NCI-H2227 treated with DMSO at 0.1 percent for 48 hours (cell line): ENCODE measurements at regions not wholly inside any gene's neighbourhood (a gene's known extent, or its start where the extent isn't known, plus 50 kb on each side); places are given as distances from the start of the nearest gene placed in this dataset.
"Not testable (repeated sequence)": the region's sequence is repeated elsewhere in the genome, so short reads cannot be mapped to it uniquely, and the experiment has no call there.

Source experiments
- DNase-seq: peaks from one replicate; lab custom pipeline; 2025; lab: John Stamatoyannopoulos, UW

GRCh38 chr10:34058845-34059614 is 724.6 kb upstream of the NRP1 start:
- no peak for DNase-seq

DNA sequence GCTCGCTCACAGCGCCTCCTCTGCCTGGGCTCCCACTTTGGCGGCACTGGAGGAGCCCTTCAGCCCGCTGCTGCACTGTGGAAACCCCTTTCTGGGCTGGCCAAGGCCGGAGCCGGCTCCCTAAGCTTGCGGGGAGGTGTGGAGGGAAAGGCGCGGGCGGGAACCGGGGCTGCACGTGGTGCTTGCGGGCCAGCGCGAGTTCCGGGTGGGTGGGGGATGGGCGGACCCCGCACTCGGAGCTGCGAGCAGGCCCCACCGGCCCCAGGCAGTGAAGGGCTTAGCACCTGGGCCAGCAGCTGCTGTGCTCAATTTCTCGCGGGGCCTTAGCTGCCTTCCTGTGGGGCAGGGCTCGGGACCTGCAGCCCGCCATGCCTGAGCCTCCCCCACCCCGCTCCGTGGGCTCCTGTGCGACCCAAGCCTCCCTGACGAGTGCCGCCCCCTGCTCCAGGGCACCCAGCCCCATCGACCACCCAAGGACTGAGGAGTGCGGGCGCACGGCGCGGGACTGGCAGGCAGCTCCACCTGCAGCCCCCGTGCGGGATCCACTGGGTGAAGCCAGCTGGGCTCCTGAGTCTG is 721.0 kb upstream of the NRP1 start:
- DNase-seq: not testable (repeated sequence)

DNA sequence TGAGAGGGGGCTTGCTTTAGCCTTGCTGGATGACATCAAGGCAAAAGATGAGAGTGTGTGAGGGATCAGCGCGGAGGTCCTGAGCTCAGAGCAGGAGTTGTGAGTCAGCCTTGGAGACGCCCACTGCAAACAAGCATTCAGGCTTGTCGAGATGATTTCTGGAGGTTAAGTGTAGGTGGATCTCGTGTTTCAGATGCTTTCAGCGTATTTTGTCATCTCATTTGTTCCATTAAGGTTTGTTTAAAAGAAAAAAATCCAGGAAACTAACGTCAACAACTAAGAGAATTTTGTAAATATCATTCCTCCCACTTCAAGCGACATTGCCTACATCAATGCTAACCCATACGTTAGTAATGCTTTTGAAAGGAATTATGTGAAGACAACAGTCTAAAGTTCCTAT is 715.4 kb upstream of the NRP1 start:
- no peak for DNase-seq

DNA sequence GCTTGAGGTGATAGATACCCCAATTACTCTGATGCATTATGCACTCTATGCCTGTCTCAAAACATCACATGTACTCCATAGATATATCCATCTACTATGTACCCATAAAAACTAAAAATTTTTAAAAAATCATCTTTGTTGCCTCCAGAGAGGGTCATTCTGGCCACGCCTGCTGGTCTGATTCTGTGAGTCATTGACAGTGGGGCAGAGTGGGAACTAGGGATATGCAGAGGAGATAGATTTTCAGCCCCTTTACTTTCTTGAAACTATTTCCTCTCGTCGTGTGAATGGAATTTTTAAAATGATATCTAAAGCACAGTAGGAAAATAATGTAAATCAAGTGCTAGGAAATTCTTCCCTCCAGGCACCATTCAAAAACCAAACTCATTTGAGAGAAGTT is 715.0 kb upstream of the NRP1 start:
- DNase-seq: no peak

- no peak for DNase-seq
Measured at GRCh38 chr10:34047389-34047788, 712.9 kb upstream of the NRP1 start.

GRCh38 chr10:34046506-34047034 is 712.1 kb upstream of the NRP1 start:
- DNase-seq: no peak

DNA sequence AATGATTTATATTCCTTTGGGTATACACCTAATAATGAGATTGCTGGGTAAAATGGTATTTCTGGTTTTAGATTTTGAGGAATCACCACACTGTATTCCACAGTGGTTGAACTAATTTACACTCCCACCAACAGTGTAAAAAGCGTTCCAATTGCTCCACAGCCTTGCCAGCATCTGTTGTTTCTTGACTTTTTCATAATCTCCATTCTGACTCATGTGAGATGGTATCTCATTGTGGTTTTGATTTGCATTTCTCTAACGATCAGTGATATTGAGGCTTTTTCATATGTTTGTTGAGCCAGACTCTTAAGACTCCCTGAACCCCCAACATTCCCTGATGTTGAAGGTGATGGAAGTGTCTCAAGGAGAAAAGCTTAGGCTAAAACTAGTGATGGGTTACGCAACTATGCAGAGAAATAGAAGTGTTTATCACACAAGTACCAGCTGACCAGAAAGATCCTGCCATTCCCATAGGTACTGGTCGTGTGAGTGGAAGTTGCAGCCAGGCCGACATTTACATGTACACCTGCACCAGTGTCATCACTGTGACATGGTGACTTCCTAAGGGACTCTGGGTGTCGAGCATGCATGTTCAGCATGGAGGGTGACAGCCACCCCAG is 711.2 kb upstream of the NRP1 start:
- no peak for DNase-seq

- DNase-seq: no peak
Measured at GRCh38 chr10:34041871-34042270, 707.4 kb upstream of the NRP1 start.

DNA sequence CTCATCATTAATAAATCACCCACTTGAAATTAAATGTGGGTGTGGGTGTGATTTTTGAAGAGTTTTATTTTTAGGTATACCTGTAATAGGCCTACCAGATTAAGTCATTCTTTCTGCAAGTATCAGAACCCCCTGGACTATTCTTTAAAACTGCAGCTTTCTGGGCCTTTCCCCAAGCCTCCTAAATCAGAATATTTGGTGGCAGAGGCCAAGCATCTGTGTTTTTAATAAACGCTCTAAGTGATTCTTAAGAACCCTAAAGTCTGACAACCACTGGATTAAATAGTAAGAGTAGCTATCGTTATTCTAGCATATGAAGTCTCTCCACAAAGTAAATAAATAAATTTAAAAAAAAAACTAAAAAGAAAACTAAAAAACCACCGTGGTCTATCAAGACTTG is 703.0 kb upstream of the NRP1 start:
- no peak for DNase-seq

DNA sequence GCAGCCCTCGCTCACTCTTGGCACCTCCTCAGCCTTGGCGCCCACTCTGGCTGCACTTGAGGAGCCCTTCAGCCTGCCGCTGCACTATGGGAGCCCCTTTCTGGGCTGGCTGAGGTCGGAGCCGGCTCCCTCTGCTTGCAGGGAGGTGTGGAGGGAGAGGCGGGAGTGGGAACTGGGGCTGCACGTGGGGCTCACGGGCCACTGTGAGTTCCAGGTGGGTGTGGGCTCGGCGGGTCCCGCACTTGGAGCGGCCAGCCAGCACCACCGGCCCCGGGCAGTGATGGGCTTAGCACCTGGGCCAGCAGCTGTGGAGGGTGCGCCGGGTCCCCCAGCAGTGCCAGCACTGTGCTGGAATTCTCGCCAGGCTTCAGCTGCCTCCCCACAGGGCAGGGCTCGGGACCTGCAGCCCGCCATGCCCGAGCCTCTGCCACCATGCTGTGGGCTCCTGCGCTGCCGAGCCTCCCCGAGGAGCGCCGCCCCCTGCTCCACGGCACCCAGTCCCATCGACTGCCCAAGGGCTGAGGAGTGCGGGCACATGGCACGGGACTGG is 700.8 kb upstream of the NRP1 start:
- not testable (repeated sequence) for DNase-seq

- DNase-seq: no peak
Measured at GRCh38 chr10:34033078-34033477, 698.6 kb upstream of the NRP1 start.

GRCh38 chr10:34032564-34032963 is 698.1 kb upstream of the NRP1 start:
- DNase-seq: no peak

DNA sequence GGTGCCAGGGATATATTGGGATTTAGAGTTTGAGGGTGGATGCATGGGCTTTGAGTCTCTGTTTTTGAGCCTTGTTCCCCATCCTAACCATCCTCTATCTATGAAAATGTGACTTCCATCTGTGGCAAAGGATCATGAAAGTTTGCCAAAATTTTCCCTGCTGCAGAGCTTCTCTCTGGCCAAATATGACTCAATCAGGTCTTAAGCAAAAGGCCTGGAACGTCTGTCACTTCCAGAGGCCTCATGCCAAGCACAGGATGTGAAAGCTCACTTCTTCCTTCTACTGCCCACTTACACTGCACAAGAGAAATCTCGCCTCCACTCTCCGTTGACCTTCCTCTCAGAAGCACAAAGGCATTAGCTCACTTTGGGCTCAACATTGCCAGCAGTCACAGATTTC is 696.9 kb upstream of the NRP1 start:
- no peak for DNase-seq

DNA sequence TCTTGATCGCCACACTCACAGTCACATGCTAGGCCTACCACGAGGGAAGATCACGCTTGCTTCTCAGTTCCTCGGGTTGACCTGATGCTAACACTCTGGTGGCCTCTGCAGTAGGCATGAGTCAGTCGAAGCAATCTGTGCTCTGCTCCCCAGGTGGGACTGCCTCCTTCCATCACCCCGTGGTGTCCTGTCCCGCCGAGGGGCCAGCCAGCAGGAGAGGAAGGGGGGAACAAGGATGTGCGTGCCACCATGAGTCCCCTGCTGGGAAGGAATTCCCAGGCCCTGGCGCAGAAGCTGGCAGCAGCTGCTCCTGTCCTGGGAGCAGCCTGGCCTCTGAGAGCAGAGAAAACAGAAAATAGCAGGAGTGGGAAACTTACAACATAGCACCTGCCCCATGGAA is 695.0 kb upstream of the NRP1 start:
- DNase-seq: no peak

DNA sequence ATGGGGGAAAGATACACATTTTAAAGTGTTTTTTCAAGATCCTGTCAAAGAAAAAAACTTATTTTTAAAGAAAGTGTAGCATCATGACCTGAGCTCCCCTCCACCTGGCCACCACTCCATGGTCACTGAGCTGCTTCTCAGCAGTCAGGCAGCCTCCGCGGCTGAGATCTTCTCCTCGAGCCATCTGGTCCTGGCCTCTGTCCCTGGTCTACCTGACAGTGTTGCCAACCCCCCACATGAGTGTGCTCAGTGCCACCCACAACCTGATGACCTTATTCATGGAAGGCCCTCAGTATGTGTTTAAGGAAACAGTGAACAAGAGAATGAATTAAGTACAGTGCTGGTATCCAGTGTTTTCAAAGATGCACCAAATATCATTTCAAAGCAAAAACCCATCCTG is 694.5 kb upstream of the NRP1 start:
- DNase-seq: no peak

GRCh38 chr10:34024693-34025425 is 690.4 kb upstream of the NRP1 start:
- DNase-seq: no peak

GRCh38 chr10:34024282-34024681 is 689.8 kb upstream of the NRP1 start:
- no peak for DNase-seq

GRCh38 chr10:34022195-34022594 is 687.7 kb upstream of the NRP1 start:
- DNase-seq: no peak

DNA sequence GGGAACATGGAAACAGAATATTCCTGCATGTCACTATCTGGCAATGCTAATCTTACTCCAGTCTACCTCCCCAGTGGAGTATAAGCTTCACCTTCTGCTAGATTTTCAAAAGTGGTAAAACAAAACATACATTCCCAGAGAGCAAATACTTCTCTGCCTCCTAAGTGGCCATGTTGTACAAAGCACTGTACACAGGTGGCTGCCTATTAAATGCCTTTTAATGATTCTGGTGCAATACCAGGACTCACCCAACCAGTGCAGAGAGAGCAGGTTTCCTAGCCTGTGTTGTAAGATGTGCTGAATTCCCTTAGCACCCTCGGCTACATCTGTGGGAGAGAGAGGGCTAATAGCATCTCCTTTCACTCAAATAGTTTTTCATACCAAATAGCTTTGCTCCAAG is 684.3 kb upstream of the NRP1 start:
- no peak for DNase-seq

GRCh38 chr10:34018129-34018528 is 683.7 kb upstream of the NRP1 start:
- DNase-seq: no peak

DNA sequence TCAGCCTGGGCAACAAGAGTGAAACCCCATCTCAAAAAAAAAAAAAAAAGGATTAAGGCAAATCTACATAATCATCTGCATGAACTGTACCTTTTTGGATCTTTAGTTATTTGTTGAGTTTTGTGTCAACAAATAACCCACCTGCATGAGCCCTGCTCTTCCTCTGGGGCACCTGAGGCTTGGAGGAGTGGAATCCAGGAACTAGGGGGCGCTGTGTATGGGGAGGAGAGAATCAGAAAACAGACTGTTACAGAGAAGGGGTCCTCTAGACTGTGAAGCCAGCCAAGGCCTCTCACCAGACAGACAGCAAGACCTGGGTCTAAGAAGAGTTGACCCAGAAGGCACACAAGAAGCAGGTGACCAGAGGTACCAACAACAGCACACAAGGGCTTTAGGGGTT is 682.8 kb upstream of the NRP1 start:
- no peak for DNase-seq

DNA sequence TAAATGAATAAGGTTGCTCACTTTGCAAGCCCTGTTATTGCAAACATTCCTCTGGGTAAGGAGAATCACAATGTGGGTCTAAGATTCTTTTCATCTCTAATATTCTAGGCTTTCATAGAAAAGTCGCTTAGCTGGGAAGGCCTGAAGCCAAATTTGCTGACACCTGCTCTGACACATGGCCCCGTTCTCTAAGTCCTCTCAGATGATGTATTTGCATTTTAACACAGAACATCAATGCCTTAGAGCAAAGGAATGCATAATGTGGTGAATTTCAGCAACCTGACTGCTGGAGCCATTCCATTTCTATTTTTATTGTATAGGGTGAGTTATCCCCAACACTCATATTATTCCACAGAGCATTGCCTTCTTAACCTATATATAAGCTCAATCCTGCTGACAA is 682.1 kb upstream of the NRP1 start:
- DNase-seq: no peak
